ENCODE measurements at regions not wholly inside any gene's neighbourhood (a gene's known extent, or its start where the extent isn't known, plus 50 kb on each side); places are given as distances from the start of the nearest gene placed in this dataset.
A peak's percentile ranks its signal among the peaks of the same experiment; 100 is the strongest.

- intact Hi-C loops (cut with DNase I), result no loop called here
- no peak for DNase-seq (ENCODE audit: missing footprints)
- ATAC-seq, result no peak
Observed at GRCh38 chr1:30615816-30616590, 107.4 kb downstream of the MATN1 start.

- intact Hi-C loops (cut with DNase I), result no loop called here
- ATAC-seq (no peak), DNase-seq (ENCODE audit: missing footprints) (no peak)
Observed at GRCh38 chr1:30615076-30615795, 108.1 kb downstream of the MATN1 start.

DNA sequence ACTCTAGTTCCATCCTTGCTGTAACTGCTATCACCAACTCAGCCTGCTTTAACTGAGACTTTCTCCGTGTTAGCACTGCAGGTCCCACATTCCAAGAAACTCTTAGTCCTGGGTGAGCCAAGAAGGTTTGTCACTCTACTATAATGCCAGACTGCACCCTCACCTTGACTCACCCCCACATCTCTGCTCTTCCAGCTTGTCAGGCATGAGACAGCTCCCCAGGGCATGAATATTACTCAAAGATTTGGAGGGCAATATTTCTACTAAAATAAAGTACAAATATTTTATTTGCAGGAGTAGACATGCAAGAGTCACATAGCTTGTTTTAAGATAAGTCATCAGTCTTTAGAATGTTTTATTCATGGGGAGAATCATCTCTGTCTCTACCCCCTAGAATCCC is 110.2 kb downstream of the MATN1 start:
- intact Hi-C loops (cut with DNase I), result no loop called here
- no peak for ATAC-seq
- DNase-seq (ENCODE audit: missing footprints), result no peak

- intact Hi-C loops (cut with DNase I), result no loop called here
- DNase-seq (ENCODE audit: missing footprints) (no peak), ATAC-seq (no peak)
Observed at GRCh38 chr1:30612536-30613065, 110.8 kb downstream of the MATN1 start.

- ATAC-seq (no peak), DNase-seq (ENCODE audit: missing footprints) (no peak)
- intact Hi-C loops (cut with DNase I), result no loop called here
Observed at GRCh38 chr1:30611741-30612309, 111.6 kb downstream of the MATN1 start.

GRCh38 chr1:30610917-30611316 is 112.5 kb downstream of the MATN1 start:
- no peak for DNase-seq (ENCODE audit: missing footprints)
- intact Hi-C loops (cut with DNase I), result no loop called here

DNA sequence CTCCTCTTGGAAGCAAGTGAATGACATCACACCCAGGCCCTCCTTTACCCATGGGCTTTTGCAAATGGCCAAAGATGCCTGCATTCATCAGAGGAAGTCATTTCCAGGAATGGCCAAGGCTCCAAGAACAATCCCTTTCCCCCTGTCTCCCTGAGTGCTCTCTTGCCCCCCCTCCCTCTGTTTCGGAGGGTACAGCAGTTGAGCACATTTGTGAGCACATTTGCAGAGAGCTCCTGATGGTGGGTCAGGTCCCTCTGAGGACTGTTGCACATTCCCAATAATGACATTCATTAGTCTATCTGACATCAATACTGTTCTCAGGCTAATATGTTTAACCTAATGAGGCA is 113.4 kb downstream of the MATN1 start:
- intact Hi-C loops (cut with DNase I), result no loop called here
- DNase-seq (ENCODE audit: missing footprints) (no peak), ATAC-seq (no peak)

More at GRCh38 chr1:30610917-30611316, 112.5 kb downstream of the MATN1 start:
- no peak for ATAC-seq

DNA sequence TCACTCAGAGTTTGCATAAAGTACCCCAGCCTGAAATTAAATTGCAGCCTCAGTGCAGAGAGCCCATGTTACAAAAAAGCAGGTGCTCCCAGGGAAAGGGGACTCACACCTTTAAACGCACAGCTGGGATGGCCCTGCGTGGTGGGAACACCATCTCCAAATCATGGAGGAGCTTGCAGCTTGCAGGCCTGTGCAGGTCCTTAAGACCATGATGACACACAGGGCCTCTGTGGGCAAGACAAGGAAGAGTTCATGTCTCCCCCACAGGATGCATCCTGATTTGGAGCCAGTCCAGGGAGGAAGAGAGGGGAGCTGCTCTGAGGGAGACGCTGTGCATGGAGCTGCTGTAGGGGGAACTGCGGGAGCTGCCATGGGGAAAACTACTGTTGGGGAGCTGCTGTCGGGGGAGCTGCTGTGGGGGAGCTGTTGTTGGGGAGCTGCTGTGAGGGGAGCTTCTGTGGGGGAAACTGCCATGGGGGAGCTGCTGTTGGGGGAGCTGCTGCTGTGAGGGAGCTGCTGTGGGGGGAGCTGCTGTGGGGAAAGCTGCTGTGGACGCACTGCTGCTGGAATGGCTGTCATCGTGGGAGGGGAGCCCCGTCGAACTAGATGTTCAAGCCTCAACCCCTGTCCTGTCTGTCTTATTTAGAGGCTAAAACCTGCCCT is 113.9 kb downstream of the MATN1 start:
- no peak for DNase-seq (ENCODE audit: missing footprints)
- no peak for ATAC-seq
- intact Hi-C loops (cut with DNase I), result no loop called here

GRCh38 chr1:30607723-30608122 is 115.7 kb downstream of the MATN1 start:
- intact Hi-C loops (cut with DNase I), result no loop called here
- DNase-seq (ENCODE audit: missing footprints) (no peak), ATAC-seq (no peak)

- no peak for DNase-seq (ENCODE audit: missing footprints)
- ATAC-seq, result no peak
- intact Hi-C loops (cut with DNase I), result no loop called here
Observed at GRCh38 chr1:30606166-30606565, 117.2 kb downstream of the MATN1 start.

GRCh38 chr1:30605441-30605920 is 117.9 kb downstream of the MATN1 start:
- DNase-seq (ENCODE audit: missing footprints), result no peak
- no peak for ATAC-seq
- intact Hi-C loops (cut with DNase I), result no loop called here

GRCh38 chr1:30604801-30605440 is 118.5 kb downstream of the MATN1 start:
- intact Hi-C loops (cut with DNase I), result no loop called here
- ATAC-seq (no peak), DNase-seq (ENCODE audit: missing footprints) (no peak)

- DNase-seq (ENCODE audit: missing footprints), result no peak
- intact Hi-C loops (cut with DNase I), result no loop called here
Observed at GRCh38 chr1:30603081-30603858, 120.1 kb downstream of the MATN1 start.

DNA sequence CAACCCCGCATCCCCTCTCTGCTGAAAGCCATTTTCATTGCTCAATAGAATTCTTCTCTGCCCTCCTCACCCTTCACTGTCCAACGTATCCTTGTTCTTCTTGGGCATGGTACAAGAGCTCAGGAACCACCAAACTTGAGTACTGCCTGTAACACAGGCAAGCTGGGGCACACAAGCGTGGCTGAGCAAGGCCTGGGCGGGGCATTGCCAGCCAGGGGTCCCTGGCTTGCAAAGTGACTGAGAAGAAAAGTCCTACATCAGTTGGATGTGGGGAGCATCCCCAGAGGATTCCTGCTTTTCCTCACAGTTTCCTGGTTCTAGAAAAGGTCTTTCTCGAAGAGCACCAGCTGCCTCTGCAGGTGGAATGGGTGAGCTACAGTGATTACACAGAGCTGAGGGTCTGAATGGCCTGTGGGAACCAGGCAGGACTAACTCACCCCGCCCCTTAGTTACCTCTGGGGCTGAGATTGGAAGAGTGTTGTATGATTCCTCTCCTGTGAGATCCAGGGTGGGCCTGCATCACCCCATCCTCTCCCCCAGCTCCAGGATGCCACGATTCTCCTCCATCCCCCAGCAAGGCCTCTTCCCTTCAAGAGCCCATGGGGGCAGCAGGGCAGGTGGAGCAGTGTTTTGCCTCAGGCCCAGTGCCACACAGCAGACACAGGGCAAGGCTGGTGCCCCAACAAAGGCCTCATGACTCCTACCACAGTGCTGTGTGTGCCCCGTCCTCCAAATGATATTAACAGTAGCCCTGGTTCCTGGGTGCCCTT is 121.9 kb downstream of the MATN1 start:
- DNase-seq (ENCODE audit: missing footprints) (no peak), ATAC-seq (no peak)
- intact Hi-C loops (cut with DNase I), result no loop called here

More at GRCh38 chr1:30603081-30603858, 120.1 kb downstream of the MATN1 start:
- ATAC-seq, result no peak

DNA sequence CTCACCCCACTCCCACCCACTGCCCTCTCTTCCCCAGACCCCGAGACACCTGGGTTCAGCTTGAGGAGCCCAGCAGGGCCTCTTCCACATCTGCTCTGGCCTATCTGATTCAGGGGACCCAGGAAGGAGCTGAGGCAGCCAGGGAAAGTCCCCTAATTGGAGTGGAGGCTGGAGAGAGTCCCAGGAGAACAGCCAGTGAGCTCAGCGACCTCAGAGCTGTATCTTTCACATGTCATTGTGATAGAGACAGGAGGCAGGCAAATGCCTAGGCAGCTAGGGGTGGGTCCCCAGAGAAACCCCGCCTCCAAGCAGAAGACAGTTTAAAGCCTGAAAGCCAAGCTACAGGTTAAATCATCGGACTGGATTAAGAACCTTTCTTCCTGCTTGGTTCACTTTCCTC is 122.7 kb downstream of the MATN1 start:
- no peak for DNase-seq (ENCODE audit: missing footprints)
- no peak for ATAC-seq
- intact Hi-C loops (cut with DNase I), result no loop called here

DNA sequence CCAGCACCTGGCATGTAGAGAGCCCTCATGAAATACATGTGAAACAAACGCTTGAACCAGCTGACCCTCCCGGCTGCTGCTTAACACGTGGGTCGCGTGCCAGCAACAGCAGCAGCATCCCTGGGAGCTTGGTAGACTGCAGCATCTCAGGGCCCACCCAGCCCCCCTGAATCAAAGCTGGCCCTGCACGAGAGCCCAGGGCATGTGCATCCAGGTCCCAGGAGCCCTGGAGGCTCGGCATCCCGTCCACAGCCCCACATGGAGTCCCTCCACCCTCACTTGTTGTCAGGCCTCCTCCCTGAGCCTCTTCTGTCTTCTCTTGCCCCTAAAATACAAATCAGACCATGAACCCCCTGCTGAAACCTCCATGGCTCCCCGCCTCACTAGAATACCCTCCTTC is 123.1 kb downstream of the MATN1 start:
- DNase-seq (ENCODE audit: missing footprints), result no peak
- no peak for ATAC-seq
- intact Hi-C loops (cut with DNase I), result no loop called here

DNA sequence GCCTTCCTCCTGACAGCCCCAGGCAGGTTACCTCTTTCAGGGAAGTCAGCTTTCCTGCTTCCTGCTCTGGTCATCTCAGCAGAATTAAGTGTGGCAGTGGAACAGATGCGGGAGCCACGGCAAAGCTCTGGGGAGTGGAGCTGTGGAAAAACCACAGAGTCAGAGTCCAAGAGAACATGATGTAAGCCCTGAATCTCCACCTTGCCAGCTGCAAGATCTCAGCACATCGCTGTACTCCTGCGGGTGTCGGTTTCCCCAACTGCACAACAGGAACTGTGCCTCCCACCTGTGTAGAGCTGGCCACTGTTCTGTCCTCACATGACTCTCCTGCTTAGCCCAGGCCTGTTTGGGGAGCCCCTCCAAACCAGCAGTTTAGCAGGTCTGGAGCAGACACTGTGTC is 123.7 kb downstream of the MATN1 start:
- intact Hi-C loops (cut with DNase I), result no loop called here
- DNase-seq (ENCODE audit: missing footprints) (no peak), ATAC-seq (peak; percentile 59)
